Vagina (tissue), 2 donors: ENCODE measurements at regions not wholly inside any gene's neighbourhood (a gene's known extent, or its start where the extent isn't known, plus 50 kb on each side); places are given as distances from the start of the nearest gene placed in this dataset. TPM values are rescaled to one million over a fixed set of nuclear protein-coding genes. Genes with fewer than 3 reads are reported as not detected.

Experiments
- DNase-seq, 2 donors: peaks; one replicate each; pipeline ENCODE4 v3.0.0-alpha.2; 2017; ENCODE audit errors: extremely low spot score in 2 of 2
- H3K27ac ChIP-seq: fragments of 200-600 bp; sonication (generic); one replicate; pipeline ENCODE4 v1.5.1; 2019
- H3K27me3 ChIP-seq: fragments of 200-600 bp; sonication (generic); one replicate; pipeline ENCODE4 v1.5.1; 2019
- H3K36me3 ChIP-seq, 2 donors: fragments of 200-600 bp; sonication (generic); one replicate each; pipeline ENCODE4 v1.5.1; 2017 to 2019
- H3K4me1 ChIP-seq: fragments of 200-600 bp; sonication (generic); one replicate; pipeline ENCODE4 v1.5.1; 2019
- H3K4me3 ChIP-seq, 2 donors: fragments of 200-600 bp; sonication (generic); 1 replicate in 1 of 2; 2 replicates in 1 of 2; pipeline ENCODE4 v1.5.1; 2016 to 2019
- H3K9me3 ChIP-seq: fragments of 200-600 bp; sonication (generic); one replicate; pipeline ENCODE4 v1.5.1; 2019
- CTCF ChIP-seq, 3 experiments: fragments of 450-650 bp in 2 of 3; fragments of 200-600 bp in 1 of 3; sonication (generic) in 1 of 3; IDR thresholded peaks; one replicate each; pipeline ENCODE4 v1.5.1; 2017 to 2019; ENCODE audit warnings: antibody characterized with exemption in 3 of 3, mild to moderate bottlenecking in 2 of 3, moderate library complexity in 2 of 3
- POLR2A ChIP-seq, 2 donors: fragments of 450-650 bp; IDR thresholded peaks; one replicate each; pipeline ENCODE4 v1.6.1; 2017; ENCODE audit warnings: antibody characterized with exemption in 2 of 2, mild to moderate bottlenecking in 2 of 2, moderate library complexity in 2 of 2
- POLR2AphosphoS5 ChIP-seq, 2 donors: sonication (generic); formaldehyde crosslinking; IDR thresholded peaks; one replicate each; pipeline ENCODE4 v1.9.0; 2017; ENCODE audit warnings: antibody characterized with exemption in 2 of 2, mild to moderate bottlenecking in 2 of 2, low read depth in 1 of 2; ENCODE audit not compliant: insufficient read depth in 1 of 2
- intact Hi-C: fragments of 100-400 bp; cut with DNase I; formaldehyde crosslinking; loops from one replicate; pipeline ENCODE4 v1.15.1; 2023
- small RNA-seq: library from RNA; depleted of rRNA; stranded (forward); fragments of <200 nt; gene quantifications from one replicate; pipeline ENCODE3, GENCODE V24; 2016

GRCh38 chr1:227372726-227373130 lies 54.4 kb upstream of the CDC42BPA start:
- H3K36me3 ChIP-seq: no peaks in the 10 kb centered on the region
- no peak overlapping the region for H3K27ac ChIP-seq
- intact Hi-C loops: no loop called here
- no peaks in the 10 kb centered on the region for H3K9me3 ChIP-seq
- TF ChIP-seq POLR2AphosphoS5 (IDR thresholded peaks at IDR 0.05; ENCODE audit: insufficient read depth in 1 of 2, low read depth in 1 of 2) (no peak), POLR2A (IDR thresholded peaks at IDR 0.05) (no peak)
- H3K4me1 ChIP-seq: no peaks in the 10 kb centered on the region
- H3K4me3 ChIP-seq: no peak overlapping the region
- no peaks in the 10 kb centered on the region for H3K27me3 ChIP-seq
- DNase-seq: no peak

- TF ChIP-seq POLR2A (IDR thresholded peaks at IDR 0.05) (no peak), POLR2AphosphoS5 (IDR thresholded peaks at IDR 0.05; ENCODE audit: insufficient read depth in 1 of 2, low read depth in 1 of 2) (no peak), CTCF (IDR thresholded peaks at IDR 0.05) (no peak)
- Histone ChIP-seq H3K4me3 (no peak overlapping the region), H3K4me1 (no peaks in the 10 kb centered on the region), H3K27ac (no peak overlapping the region), H3K27me3 (no peaks in the 10 kb centered on the region), H3K36me3 (no peaks in the 10 kb centered on the region), H3K9me3 (no peaks in the 10 kb centered on the region)
- no peak for DNase-seq
- intact Hi-C loops: no loop called here
Observed at GRCh38 chr1:227370533-227371254, 52.4 kb upstream of the CDC42BPA start.

- H3K36me3 ChIP-seq: no peaks in the 10 kb centered on the region
- H3K4me1 ChIP-seq: no peaks in the 10 kb centered on the region
- TF ChIP-seq CTCF (IDR thresholded peaks at IDR 0.05): no peak
- H3K4me3 ChIP-seq: no peak overlapping the region
- H3K27me3 ChIP-seq: no peaks in the 10 kb centered on the region
- DNase-seq: no peak
- intact Hi-C loops: no loop called here
- H3K27ac ChIP-seq: no peak overlapping the region
- H3K9me3 ChIP-seq: no peaks in the 10 kb centered on the region
Observed at GRCh38 chr1:227369102-227369760, 50.9 kb upstream of the CDC42BPA start.

Small RNAs in the stretch of these regions (small RNA-seq; reads per million reads assigned to genes)
- gene AL451054.2 (not detected), gene BTF3P9 (not detected)
